ENCODE measurements at regions not wholly inside any gene's neighbourhood (a gene's known extent, or its start where the extent isn't known, plus 50 kb on each side); places are given as distances from the start of the nearest gene placed in this dataset.
"Not testable (repeated sequence)": the region's sequence is repeated elsewhere in the genome, so short reads cannot be mapped to it uniquely, and the experiment has no call there.

DNA sequence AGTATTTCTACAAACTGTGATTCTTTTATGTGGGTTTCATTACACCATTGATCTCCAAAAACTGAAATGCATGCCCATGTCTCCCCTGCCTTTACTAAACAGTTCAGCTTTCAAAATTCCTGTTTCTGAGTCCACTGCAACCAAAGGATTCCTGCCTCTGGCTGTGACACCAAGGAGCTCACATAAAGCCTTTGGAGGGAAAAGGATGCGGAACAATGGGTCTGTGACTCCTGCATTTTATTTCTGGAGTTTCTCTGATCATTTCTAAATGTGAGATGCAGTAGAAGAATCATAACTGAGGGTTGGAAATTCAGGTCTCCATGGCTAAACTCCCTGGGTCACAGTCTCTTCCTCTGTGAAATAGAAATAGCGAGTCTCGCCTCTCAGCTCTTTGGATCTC, 149.5 kb downstream of the MEX3B start:
- H3K27me3 ChIP-seq (ENCODE audit: control insufficient read depth, insufficient read depth, low read length) = no peaks in the 10 kb centered on the region
- H3K4me2 ChIP-seq (ENCODE audit: low read length) = no peak overlapping the region
- H3K9me3 ChIP-seq (replicated peaks; ENCODE audit: low read length) = no peaks in the 10 kb centered on the region
- no peaks in the 10 kb centered on the region for H3K36me3 ChIP-seq (ENCODE audit: insufficient read depth, low read length)
- no peak overlapping the region for H3K4me3 ChIP-seq (ENCODE audit: low read length)
- peaks cover 16% of the 10 kb centered on the region for H3K4me1 ChIP-seq (ENCODE audit: control insufficient read depth, insufficient read depth, low read length)
- no peak overlapping the region for H3K9ac ChIP-seq (ENCODE audit: low read depth, low read length)

DNA sequence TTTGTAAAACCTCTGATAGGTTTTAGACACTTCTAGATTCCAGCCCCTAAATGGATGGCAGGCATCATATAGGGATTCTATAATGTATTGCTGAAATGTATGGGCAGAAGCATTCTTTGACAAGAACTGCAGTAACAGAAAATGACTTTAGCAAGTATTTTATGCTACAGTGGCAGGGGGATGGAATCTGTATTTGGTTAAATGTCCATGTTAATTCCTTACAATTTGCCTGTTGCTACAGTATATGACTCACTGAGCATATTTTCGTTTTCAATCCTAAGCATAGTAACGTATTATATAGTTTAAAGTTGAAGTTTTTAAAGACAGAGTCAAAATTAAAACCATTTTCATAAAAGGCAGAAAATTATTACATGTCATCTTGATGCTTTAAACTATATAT, 150.1 kb downstream of the MEX3B start:
- H3K4me3 ChIP-seq (ENCODE audit: low read length) = no peak overlapping the region
- H3K4me2 ChIP-seq (ENCODE audit: low read length) = no peak overlapping the region
- no peaks in the 10 kb centered on the region for H3K36me3 ChIP-seq (ENCODE audit: insufficient read depth, low read length)
- no peak overlapping the region for H3K9ac ChIP-seq (ENCODE audit: low read depth, low read length)
- no peaks in the 10 kb centered on the region for H3K9me3 ChIP-seq (replicated peaks; ENCODE audit: low read length)
- H3K27me3 ChIP-seq (ENCODE audit: control insufficient read depth, insufficient read depth, low read length) = no peaks in the 10 kb centered on the region
- peaks cover 16% of the 10 kb centered on the region for H3K4me1 ChIP-seq (ENCODE audit: control insufficient read depth, insufficient read depth, low read length)

DNA sequence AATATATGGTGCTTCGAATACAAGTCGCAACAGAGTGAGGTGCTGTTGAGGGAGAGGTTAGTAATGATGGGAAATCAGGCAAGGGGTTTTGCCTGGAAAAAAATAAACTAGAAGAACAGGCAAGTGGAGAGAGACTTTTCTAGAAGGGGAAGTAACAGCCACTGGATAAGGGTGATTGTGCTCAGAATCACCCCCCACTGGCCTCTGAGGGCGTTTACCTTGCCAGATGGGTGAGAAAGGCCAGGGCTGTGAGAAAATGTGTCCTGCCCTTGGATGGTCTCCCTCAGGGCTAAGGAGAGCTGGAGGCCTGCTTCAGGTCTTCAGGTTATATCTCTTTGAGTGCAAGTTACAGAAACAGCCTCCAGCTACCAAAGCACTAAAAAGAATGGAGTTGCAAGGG, 151.8 kb downstream of the MEX3B start:
- Histone ChIP-seq H3K4me3 (ENCODE audit: low read length) (no peak overlapping the region), H3K4me1 (ENCODE audit: control insufficient read depth, insufficient read depth, low read length) (peaks cover 25% of the 10 kb centered on the region), H3K9me3 (replicated peaks; ENCODE audit: low read length) (no peaks in the 10 kb centered on the region), H3K36me3 (ENCODE audit: insufficient read depth, low read length) (no peaks in the 10 kb centered on the region), H3K4me2 (ENCODE audit: low read length) (no peak overlapping the region), H3K9ac (ENCODE audit: low read depth, low read length) (no peak overlapping the region), H3K27me3 (ENCODE audit: control insufficient read depth, insufficient read depth, low read length) (no peaks in the 10 kb centered on the region)

DNA sequence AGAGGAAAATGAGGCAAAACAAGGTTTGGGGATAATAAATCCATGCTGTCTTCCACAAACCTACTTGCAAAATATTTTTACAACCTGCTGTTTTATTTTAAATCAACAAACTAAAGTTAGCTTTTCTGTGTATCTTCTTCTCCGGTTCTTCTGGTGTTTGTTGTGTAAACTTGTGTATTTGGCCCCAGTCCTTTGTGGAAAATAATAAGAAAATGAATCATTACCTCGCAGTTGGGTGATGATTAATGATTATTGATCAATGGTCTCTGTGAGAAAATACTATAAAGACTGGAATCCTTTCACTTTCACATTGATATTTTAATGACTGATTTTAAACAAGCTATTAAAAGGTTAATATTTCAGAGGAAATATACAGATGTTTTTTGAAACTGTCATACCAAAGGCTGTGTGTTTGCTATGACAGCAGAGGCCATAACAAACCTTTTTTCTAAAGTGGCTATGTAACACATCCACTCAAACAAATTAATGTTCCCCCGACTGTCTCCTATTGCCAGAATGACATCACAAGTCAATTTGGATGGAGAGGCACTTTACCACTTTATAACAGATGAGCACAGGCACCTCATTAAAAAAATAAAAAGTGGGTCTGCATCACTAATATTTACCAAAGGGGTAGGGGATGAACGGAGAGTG, 152.5 kb downstream of the MEX3B start:
- peaks cover 32% of the 10 kb centered on the region for H3K4me1 ChIP-seq (ENCODE audit: control insufficient read depth, insufficient read depth, low read length)
- H3K4me3 ChIP-seq (ENCODE audit: low read length) = no peak overlapping the region
- H3K4me2 ChIP-seq (ENCODE audit: low read length) = peak overlapping the region; percentile 36
- no peak overlapping the region for H3K9ac ChIP-seq (ENCODE audit: low read depth, low read length)
- no peaks in the 10 kb centered on the region for H3K9me3 ChIP-seq (replicated peaks; ENCODE audit: low read length)
- H3K27me3 ChIP-seq (ENCODE audit: control insufficient read depth, insufficient read depth, low read length) = no peaks in the 10 kb centered on the region
- H3K36me3 ChIP-seq (ENCODE audit: insufficient read depth, low read length) = no peaks in the 10 kb centered on the region

DNA sequence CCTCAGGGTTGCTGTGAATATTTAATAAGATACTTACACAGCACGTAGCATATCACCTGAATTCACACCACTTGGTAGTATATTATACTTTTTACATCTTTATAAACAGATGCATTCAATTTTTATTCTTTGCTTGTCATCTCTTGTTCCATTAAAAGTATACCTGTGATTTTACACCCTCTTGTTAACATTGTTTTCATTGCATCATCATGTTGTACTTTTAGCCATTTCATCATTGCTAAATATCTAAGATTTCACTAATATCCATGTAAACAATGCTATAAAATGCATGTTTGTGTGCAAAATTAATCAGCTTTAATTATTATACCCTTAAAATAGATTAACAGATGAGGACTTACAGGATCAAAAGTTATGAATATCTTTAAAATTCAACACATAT, 155.3 kb downstream of the MEX3B start:
- Histone ChIP-seq H3K4me1 (ENCODE audit: control insufficient read depth, insufficient read depth, low read length) (peaks cover 38% of the 10 kb centered on the region), H3K9ac (ENCODE audit: low read depth, low read length) (no peak overlapping the region), H3K9me3 (replicated peaks; ENCODE audit: low read length) (no peaks in the 10 kb centered on the region), H3K27me3 (ENCODE audit: control insufficient read depth, insufficient read depth, low read length) (no peaks in the 10 kb centered on the region), H3K4me2 (ENCODE audit: low read length) (no peak overlapping the region), H3K36me3 (ENCODE audit: insufficient read depth, low read length) (no peaks in the 10 kb centered on the region), H3K4me3 (ENCODE audit: low read length) (no peak overlapping the region)

DNA sequence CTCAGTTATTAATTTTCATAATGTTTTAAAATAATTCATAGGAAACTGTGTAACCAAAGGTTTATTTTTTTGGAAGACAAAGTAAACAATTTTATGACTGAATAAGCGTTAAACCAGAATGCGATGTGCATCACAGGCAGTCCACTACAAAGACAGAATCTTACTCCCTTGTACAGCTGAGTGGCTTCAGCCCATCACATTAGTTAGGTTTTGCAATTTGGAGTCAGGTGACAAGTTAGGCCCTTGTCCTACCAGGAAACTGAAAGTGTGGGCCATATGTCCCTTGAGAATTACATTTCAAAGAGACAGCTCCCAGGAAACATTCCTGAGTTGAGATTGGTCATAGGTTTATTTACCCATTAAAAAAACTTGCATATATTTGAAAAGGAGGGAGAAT, 156.3 kb downstream of the MEX3B start:
- H3K4me2 ChIP-seq (ENCODE audit: low read length) = peak overlapping the region; percentile 17
- no peaks in the 10 kb centered on the region for H3K36me3 ChIP-seq (ENCODE audit: insufficient read depth, low read length)

DNA sequence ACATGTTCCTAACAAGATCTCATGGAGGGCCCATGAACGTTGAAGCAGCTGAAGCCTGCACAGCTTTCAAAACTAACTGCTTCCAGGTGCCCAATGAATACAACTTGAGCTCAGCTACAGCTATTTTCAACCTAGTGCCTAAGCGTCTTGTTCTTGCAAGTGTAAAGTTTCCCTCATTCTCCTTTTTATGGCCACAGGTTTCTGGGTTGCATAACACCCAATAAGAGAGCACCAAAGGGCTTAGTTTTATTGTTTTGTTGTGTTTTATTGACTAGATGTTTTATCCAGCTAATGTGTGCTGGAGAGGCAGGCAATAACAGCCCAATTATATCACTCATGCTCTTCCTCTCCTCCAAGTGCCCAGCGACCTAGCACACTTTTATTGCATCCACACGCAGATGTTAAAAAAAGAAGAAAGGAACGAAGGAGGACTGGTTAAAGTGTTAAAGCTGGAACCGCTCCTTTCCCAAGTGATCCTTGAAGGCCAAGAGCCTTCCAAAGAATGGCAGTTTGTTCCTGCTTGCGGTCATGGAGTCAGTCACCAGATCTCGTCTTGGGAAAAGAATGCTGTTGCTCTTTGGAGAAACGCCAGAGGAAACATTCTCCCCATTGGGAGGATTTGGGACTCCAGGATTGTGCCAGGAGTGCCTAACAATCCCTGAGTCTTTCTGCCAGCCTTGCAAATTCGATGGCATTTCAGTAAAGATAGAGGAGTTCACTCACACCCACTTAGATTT, 156.9 kb downstream of the MEX3B start:
- Histone ChIP-seq H3K4me3 (ENCODE audit: low read length) (no peak overlapping the region), H3K36me3 (ENCODE audit: insufficient read depth, low read length) (no peaks in the 10 kb centered on the region), H3K9ac (ENCODE audit: low read depth, low read length) (no peak overlapping the region), H3K4me2 (ENCODE audit: low read length) (peak overlapping the region; percentile 17), H3K9me3 (replicated peaks; ENCODE audit: low read length) (no peaks in the 10 kb centered on the region), H3K4me1 (ENCODE audit: control insufficient read depth, insufficient read depth, low read length) (peaks cover 38% of the 10 kb centered on the region), H3K27me3 (ENCODE audit: control insufficient read depth, insufficient read depth, low read length) (no peaks in the 10 kb centered on the region)

More for the DNA sequence above, 156.3 kb downstream of the MEX3B start:
- Histone ChIP-seq H3K9ac (ENCODE audit: low read depth, low read length) (no peak overlapping the region), H3K4me1 (ENCODE audit: control insufficient read depth, insufficient read depth, low read length) (peaks cover 38% of the 10 kb centered on the region), H3K4me3 (ENCODE audit: low read length) (no peak overlapping the region), H3K9me3 (replicated peaks; ENCODE audit: low read length) (no peaks in the 10 kb centered on the region), H3K27me3 (ENCODE audit: control insufficient read depth, insufficient read depth, low read length) (no peaks in the 10 kb centered on the region)

DNA sequence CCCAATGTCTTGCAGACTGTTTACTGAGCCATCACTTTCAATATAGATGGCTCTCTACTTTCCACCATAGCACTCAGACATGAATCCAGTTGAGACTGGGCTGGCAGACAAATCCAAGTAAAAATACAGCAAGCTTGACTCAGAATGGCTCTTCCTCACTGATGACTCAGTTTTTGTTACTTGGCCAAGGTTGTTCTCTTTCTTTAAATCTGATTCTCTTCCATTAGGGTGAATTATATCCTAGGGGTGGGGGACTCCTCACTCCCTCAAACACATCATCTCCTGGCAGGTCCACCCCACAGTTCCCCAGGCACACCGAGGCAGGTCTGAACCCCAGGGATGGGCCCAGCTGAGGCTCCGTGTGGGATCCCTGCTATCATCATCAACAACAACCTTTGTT, 157.9 kb downstream of the MEX3B start:
- H3K4me3 ChIP-seq (ENCODE audit: low read length) = peak overlapping the region; percentile 28
- no peaks in the 10 kb centered on the region for H3K27me3 ChIP-seq (ENCODE audit: control insufficient read depth, insufficient read depth, low read length)
- peak overlapping the region; percentile 52 for H3K4me2 ChIP-seq (ENCODE audit: low read length)
- H3K4me1 ChIP-seq (ENCODE audit: control insufficient read depth, insufficient read depth, low read length) = peaks cover 35% of the 10 kb centered on the region
- H3K36me3 ChIP-seq (ENCODE audit: insufficient read depth, low read length) = no peaks in the 10 kb centered on the region
- H3K9ac ChIP-seq (ENCODE audit: low read depth, low read length) = no peak overlapping the region
- H3K9me3 ChIP-seq (replicated peaks; ENCODE audit: low read length) = no peaks in the 10 kb centered on the region

DNA sequence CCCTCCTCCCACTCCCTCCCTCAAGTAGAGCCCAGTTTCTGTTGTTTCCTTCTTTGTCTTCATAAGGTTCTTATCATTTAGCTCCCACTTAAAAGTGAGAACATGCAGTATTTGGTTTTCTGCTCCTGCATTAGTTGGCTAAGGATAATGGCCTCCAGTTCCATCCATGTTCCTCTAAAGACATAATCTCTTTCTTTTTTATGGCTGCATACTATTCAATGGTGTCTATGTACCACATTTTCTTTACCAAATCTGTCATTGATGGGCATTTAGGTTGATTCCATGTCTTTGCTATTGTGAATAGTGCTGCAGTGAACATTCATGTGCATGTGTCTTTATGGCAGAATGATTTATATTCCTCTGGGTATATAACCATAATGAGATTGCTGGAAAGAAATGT, 158.6 kb downstream of the MEX3B start:
- peaks cover 34% of the 10 kb centered on the region for H3K4me1 ChIP-seq (ENCODE audit: control insufficient read depth, insufficient read depth, low read length)
- not testable (repeated sequence) for H3K9ac ChIP-seq (ENCODE audit: low read depth, low read length); H3K36me3 ChIP-seq (ENCODE audit: insufficient read depth, low read length); H3K9me3 ChIP-seq (replicated peaks; ENCODE audit: low read length); H3K4me2 ChIP-seq (ENCODE audit: low read length); H3K4me3 ChIP-seq (ENCODE audit: low read length); H3K27me3 ChIP-seq (ENCODE audit: control insufficient read depth, insufficient read depth, low read length)

DNA sequence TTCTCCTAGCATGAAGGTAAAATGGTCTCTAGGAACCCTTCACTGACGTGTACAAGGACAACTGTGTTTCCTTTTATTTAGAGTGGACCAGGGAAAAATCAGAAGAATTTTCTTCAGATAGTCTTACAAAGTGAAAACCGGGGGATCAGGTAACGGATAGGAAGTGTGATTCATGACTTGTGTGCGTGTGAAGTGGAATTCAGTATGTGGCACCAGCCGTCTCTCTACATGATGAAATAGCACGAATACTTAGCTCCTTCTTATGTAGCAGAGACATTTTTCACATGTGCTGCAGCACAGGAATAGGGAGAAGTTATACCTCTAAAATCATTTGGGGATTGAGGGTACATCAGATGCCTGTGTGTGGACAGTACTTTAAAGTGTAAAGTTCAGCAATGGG, 159.2 kb downstream of the MEX3B start:
- Histone ChIP-seq H3K4me2 (ENCODE audit: low read length) (peak overlapping the region; percentile 13), H3K9me3 (replicated peaks; ENCODE audit: low read length) (no peaks in the 10 kb centered on the region), H3K4me1 (ENCODE audit: control insufficient read depth, insufficient read depth, low read length) (peaks cover 34% of the 10 kb centered on the region), H3K36me3 (ENCODE audit: insufficient read depth, low read length) (no peaks in the 10 kb centered on the region), H3K27me3 (ENCODE audit: control insufficient read depth, insufficient read depth, low read length) (no peaks in the 10 kb centered on the region), H3K4me3 (ENCODE audit: low read length) (no peak overlapping the region), H3K9ac (ENCODE audit: low read depth, low read length) (no peak overlapping the region)

DNA sequence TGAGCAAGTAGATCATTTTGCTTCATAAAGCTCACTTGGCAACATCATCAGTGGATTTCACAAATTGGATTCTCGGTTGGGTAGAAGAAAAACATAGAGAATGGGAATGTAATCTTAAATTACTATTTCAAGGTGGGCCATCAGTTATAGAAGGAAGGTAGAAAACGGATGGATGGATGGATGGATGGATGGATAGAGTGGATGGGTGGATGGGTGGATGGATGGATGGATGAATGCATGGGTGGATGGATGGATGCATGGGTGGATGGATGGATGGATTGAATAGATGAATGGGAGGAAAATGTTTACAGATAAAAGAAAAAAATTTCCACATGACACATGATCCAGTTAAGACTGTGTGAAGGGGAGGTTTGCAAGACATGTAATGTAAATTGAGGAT, 159.7 kb downstream of the MEX3B start:
- H3K4me1 ChIP-seq (ENCODE audit: control insufficient read depth, insufficient read depth, low read length) = peaks cover 34% of the 10 kb centered on the region
- no peak overlapping the region for H3K9ac ChIP-seq (ENCODE audit: low read depth, low read length)
- H3K36me3 ChIP-seq (ENCODE audit: insufficient read depth, low read length) = no peaks in the 10 kb centered on the region
- no peaks in the 10 kb centered on the region for H3K27me3 ChIP-seq (ENCODE audit: control insufficient read depth, insufficient read depth, low read length)
- no peaks in the 10 kb centered on the region for H3K9me3 ChIP-seq (replicated peaks; ENCODE audit: low read length)
- peak overlapping the region; percentile 13 for H3K4me2 ChIP-seq (ENCODE audit: low read length)
- no peak overlapping the region for H3K4me3 ChIP-seq (ENCODE audit: low read length)

DNA sequence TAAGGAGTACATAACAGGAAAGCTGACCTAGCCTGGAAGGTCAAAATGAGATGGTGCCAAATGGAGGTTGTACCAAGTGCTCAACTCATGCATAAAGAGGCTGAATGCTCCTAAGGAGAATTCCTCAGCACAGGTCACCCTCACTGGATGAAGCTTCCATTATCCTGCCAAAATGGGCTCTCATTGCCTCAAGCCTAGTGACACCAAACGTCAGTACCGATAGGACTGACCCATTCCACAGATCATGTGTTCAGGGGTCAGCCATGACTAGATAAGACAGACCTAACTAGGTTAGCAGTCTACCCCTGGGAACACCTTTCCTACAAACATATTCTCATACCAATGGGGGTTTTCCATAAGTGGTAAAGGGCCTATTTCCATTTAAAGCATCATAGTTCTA, 160.7 kb downstream of the MEX3B start:
- H3K4me2 ChIP-seq (ENCODE audit: low read length) = no peak overlapping the region
- H3K9me3 ChIP-seq (replicated peaks; ENCODE audit: low read length) = no peaks in the 10 kb centered on the region
- H3K4me3 ChIP-seq (ENCODE audit: low read length) = no peak overlapping the region
- H3K27me3 ChIP-seq (ENCODE audit: control insufficient read depth, insufficient read depth, low read length) = no peaks in the 10 kb centered on the region
- no peak overlapping the region for H3K9ac ChIP-seq (ENCODE audit: low read depth, low read length)
- peaks cover 39% of the 10 kb centered on the region for H3K4me1 ChIP-seq (ENCODE audit: control insufficient read depth, insufficient read depth, low read length)
- no peaks in the 10 kb centered on the region for H3K36me3 ChIP-seq (ENCODE audit: insufficient read depth, low read length)

Data from skeletal muscle satellite cell (primary cell).